ENCODE measurements at regions not wholly inside any gene's neighbourhood (a gene's known extent, or its start where the extent isn't known, plus 50 kb on each side); places are given as distances from the start of the nearest gene placed in this dataset.

DNA sequence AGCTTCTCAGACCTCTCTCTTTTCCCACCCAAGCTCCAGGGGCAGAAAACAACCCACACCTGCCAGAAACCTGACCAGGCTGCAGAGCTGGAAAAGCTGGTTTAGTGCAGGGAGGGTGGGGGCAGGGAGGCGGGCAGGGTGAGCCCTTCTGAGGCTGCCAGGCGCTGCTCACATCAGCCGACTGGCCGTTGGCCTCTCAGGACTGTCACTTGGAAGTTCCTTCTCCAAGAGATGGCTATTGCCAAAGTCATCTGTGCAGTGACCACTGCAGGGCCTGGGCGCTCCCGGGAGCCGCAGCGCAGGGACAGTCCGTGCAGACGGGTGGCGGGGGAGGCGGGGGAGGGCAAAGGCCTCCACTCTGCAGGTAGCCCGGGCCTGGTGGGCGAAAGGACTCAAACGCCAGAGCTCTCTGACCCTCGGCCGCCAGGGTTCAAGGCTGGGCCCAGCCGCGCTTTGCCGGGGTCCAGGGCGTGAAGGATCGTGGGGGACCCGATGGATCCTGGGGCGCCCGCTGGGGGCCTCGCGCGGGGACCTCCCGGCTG lies 205.0 kb upstream of the IER5L start:
- no peak for DNase-seq (ENCODE audit: low read depth)

GRCh38 chr9:129382281-129383018 lies 204.4 kb upstream of the IER5L start:
- DNase-seq (ENCODE audit: low read depth): no peak

DNA sequence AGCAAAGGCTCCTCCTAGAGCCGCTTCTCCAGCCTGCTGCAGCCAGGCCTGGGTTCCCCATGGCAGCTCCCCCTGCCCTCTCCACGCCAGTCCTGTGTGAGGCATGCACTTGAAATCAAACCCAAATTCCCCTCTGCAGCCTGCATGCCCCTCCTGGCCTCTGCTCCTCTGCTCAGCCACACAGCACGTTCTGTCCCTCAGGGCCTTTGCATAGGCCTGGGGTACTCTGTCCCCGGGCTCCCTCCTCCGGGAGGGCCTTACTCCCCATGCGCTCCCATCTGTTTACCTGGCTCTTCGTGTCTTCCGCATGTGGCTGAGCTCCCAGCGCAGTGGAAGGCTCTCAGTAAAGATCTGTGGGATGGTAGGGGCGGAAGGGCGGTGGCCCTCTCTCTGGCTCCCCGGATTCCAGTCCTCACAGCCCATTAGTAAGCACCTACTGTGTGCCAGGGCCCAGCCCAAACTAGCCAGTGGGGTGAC lies 203.5 kb upstream of the IER5L start:
- DNase-seq (ENCODE audit: low read depth): no peak

DNA sequence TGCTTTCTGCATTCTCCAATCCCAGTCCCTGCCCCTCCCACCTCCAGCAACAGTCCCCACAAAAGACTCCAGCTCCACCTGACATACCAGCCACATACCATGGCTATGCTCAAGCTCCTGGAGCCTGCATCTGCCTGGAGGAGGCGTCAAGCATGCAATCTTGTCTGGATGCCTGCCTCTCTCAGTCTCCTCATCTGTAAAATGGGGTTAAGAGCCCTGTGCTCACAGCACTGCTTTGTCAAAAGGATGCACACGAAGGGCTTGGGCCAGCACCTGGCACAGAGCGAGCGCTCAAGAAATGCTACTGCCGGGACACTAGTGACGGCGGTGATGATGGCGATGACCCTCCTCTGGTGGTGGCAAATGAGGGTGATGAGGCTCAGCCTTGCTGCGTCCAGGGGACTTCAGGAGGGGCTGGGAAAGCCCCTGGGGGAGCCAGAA lies 202.9 kb upstream of the IER5L start:
- DNase-seq (ENCODE audit: low read depth): no peak

DNA sequence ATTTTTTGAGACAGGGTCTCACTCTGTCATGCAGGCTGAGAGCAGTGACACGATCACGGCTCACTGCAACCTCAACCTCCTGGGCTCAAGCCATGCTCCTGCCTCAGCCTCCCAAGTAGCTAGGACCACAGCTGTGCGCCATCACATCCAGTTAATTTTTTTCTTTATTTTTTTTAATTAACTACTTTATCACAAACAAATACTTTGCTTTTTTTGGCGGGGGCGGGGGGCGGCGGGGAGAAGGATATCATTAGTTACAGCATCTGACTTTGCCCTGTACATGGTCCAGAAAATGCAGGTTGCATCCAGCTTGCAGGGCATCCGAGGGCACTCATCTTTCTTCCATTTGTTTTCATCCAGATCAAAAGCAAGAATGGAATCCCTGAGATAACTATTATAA lies 201.8 kb upstream of the IER5L start:
- no peak for DNase-seq (ENCODE audit: low read depth)

DNA sequence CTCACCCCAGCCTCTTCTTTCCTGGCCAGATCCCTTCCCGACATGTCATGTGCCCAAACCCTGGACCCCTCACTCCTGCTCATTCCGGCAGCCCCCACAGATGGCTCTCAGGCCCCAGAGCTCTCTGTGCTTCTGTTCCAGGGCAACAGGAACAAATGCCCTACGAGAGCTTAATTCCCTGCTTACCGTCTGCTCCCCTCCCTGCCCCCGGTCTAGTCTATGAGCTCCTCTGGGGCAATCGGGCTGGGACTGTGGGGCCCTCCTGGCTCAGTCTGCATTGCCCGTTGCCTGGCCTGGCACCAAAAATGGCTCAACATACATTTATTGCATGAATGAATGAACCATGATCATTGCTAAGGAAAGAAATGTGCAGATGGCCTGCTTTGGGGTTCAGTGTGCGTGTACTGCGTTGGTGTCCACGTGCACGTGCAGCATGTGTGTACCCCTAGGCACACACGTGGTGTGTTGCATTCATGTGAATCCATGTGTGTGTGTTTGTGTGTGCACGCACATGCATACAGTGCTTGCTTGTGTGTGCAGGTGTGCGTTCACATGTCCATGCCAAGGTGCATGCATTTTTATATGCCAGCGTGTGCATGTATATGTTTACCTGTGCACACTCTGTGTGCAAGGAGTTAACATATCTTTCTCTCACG lies 201.2 kb upstream of the IER5L start:
- DNase-seq (ENCODE audit: low read depth): no peak

GRCh38 chr9:129377931-129378661 lies 200.0 kb upstream of the IER5L start:
- no peak for DNase-seq (ENCODE audit: low read depth)

- no peak for DNase-seq (ENCODE audit: low read depth)
Measured at GRCh38 chr9:129377181-129377580, 199.1 kb upstream of the IER5L start.

- DNase-seq (ENCODE audit: low read depth): no peak
Measured at GRCh38 chr9:129375845-129376244, 197.8 kb upstream of the IER5L start.

DNA sequence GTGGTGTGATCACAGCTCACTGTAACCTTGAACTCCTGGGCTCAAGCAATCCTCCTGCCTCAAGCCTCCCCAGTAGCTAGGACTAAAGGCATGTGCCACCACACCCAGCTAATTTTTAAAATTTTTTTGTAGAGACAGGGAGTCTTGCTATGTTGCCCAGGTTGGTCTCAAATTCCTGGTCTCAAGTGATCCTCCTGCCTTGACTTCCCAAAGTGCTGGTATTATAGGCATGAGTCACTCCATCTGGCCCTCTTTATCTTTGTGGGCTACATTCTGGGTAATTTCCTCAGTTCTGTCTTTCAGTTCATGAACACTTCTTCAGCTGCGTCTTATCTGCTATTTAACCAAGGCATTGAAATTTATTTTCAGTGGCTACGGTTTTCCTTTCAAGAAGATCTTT lies 196.6 kb upstream of the IER5L start:
- DNase-seq (ENCODE audit: low read depth): no peak

GRCh38 chr9:129374231-129374630 lies 196.2 kb upstream of the IER5L start:
- DNase-seq (ENCODE audit: low read depth): no peak

GRCh38 chr9:129373361-129373760 lies 195.3 kb upstream of the IER5L start:
- DNase-seq (ENCODE audit: low read depth): no peak

DNA sequence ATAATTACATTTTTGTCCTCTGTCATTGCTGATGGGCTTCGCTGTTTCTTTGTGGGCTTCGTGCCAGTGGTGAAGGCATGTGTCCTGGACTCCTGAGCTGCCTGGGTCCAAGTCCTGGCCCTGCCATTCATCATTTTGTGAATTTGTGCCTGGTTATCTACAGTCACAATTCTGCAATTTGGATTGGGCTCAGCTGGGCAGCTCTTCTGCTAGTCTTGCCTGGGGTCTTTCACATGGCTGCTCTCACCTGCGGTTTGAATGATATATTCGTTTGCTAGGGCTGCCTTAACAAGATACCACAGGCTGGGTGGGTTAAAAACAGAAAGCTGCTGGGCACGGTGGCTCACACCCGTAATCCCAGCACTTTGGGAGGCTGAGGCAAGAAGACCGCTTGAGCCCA lies 192.7 kb upstream of the IER5L start:
- no peak for DNase-seq (ENCODE audit: low read depth)

- DNase-seq (ENCODE audit: low read depth): no peak
Measured at GRCh38 chr9:129368444-129368978, 190.4 kb upstream of the IER5L start.

- DNase-seq (ENCODE audit: low read depth): no peak
Measured at GRCh38 chr9:129367287-129367686, 189.2 kb upstream of the IER5L start.

DNA sequence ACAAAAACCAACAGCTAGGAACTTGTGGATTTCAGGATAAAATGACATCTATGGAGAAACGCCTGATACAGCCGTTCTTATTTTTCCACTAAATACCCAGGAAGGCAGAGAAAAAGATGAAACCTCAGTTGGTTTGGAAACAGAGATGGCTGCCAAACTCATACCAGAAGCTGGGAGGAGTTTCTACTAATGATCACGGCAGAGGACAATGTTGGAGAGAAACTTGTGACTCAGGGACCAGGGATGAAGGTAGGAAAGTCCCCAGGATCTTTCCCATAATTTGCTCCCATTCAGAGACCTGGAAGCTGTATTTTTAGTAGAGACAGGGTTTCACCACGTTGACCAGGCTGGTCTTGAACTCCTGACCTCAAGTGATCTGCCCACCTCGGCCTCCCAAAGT lies 187.1 kb upstream of the IER5L start:
- DNase-seq (ENCODE audit: low read depth): no peak

DNA sequence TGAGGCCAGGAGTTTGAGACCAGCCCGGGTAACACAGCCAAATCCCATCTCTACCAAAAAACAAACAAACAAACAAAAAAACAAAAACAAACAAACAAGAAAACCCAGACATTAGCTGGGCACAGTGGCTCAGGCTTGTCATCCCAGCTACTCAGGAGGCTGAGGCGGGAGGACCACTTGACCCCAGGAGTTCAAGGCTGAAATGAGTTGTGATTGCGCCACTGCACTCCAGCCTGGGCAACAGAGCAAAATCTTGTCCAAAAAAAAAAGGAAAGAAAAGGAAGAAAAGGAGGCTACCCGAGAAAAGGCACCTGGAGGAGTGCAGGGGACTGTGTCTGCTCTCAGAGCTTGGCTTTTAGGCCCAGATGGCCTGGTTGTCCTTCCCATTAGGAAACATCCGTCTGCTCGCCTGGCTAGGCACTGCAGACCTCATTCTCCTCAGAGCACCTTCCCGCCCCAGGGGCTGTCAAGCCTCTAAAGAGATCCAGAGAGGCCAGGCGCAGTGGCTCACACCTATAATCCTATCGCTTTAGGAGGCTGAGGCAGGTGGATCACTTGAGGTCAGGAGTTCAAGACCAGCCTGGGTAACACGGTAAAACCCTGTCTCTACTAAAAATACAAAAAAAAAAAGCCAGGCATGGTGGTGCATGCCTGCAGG lies 185.3 kb upstream of the IER5L start:
- DNase-seq (ENCODE audit: low read depth): no peak

DNA sequence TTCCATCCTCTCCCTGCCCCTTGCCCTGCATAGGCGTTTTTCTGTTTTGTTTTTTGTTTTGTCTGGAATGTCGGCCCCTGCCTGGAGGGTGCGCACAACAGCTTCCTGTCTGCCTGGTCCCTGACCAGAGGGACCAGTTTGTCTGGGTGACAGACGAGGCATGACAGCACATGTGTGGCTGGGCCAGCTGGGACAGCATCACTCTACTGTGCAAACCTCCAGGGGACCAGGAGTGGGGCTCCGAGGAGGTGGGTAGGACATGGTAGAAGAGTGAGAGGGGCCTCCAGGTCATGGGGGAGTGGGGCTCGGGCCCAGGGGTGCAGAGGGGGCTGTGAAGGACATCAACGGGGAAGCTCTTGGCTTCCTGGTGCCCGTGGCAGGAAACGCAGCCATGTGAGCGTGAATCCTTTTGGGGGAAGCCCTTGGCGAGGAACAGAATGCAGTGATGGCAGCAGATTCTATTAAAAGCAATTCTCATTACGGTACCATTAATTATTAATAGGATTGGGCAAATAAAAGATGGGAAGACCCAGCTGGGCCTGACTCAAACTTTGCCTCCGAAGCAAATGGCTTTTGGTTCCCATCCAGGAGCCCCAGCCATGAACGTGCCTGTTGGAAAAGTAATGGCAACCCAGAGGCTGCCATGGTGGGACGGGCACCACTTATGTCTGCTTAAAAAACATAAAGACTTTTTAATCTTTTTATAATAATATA lies 184.4 kb upstream of the IER5L start:
- no peak for DNase-seq (ENCODE audit: low read depth)

DNA sequence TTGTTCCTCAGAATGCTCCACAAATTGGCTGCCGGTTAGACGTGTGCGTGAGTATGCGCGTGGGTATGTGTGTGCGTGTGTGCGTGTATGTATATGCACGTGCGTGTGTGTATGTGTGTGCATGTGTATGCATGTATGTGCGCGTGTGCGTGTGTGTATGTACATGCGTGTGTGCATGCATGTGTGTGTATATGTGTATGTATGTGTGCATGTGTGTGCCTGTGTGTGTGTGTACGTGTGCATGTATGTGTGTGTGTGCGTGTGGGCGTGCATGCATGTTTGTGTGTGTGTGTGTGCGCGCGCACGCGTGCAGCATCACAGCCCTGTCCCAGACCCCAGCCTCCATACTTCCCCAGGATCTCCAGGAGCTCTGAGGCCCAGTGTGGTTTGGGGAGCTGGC lies 183.1 kb upstream of the IER5L start:
- DNase-seq (ENCODE audit: low read depth): no peak

GRCh38 chr9:129359916-129360536 lies 182.0 kb upstream of the IER5L start:
- no peak for DNase-seq (ENCODE audit: low read depth)
